GM21786 (cell line): ENCODE measurements at regions not wholly inside any gene's neighbourhood (a gene's known extent, or its start where the extent isn't known, plus 50 kb on each side); places are given as distances from the start of the nearest gene placed in this dataset.

Experiments
- ATAC-seq: cut with Tn5 transposase; IDR thresholded peaks from one replicate; pipeline ENCODE4 v1.9.1; 2021; ENCODE audit not compliant: unreplicated experiment

GRCh38 chr13:50344717-50345116 lies 329.5 kb downstream of the KCNRG start:
- no peak for ATAC-seq

- ATAC-seq: no peak
Observed at GRCh38 chr13:50345804-50346203, 330.6 kb downstream of the KCNRG start.

- ATAC-seq: no peak
Observed at GRCh38 chr13:50348371-50348770, 333.1 kb downstream of the KCNRG start.

- no peak for ATAC-seq
Observed at GRCh38 chr13:50352720-50353480, 337.7 kb downstream of the KCNRG start.

- ATAC-seq: no peak
Observed at GRCh38 chr13:50353651-50354415, 338.6 kb downstream of the KCNRG start.

DNA sequence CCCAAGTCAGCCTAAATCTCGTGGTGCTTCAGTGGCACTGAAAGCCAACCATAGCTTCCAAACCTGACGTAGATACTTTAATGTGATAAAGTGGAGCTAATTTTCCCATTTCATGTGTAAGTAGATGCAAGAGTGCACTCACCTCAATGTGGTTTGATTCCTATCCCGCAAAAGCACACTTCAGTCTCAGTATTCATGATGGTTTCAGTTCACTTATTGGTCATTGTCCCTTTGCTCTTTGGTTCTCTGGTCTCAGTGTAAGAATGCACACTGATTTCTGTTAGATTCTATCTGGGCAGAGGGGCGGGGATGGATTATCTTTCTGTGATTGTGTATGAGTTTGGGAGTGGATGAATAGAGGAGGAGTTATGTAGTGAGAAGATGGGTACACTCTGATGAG lies 340.6 kb downstream of the KCNRG start:
- ATAC-seq: no peak

DNA sequence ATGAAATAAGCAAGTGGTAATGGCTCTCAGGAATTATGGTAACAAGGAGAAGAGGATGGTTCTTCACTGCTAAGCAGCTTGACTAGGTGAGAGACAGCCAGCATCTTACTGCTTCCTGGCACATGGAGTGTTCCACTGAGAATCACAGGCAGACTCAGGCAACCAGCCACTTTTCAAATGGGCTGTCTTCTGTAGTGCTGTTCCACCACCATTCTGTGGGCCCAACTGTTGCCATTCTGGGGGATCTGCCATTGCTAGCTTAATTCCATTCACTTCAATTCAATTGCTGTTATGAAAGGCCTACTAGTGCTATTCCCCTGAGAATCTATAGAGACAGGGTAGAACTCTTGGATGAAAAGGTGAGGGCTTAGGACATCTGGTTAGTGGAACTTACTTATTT lies 341.9 kb downstream of the KCNRG start:
- ATAC-seq: no peak

- ATAC-seq: no peak
Observed at GRCh38 chr13:50357586-50358118, 342.4 kb downstream of the KCNRG start.

- no peak for ATAC-seq
Observed at GRCh38 chr13:50358231-50359040, 343.2 kb downstream of the KCNRG start.

GRCh38 chr13:50359041-50359367 lies 343.8 kb downstream of the KCNRG start:
- no peak for ATAC-seq

- ATAC-seq: no peak
Observed at GRCh38 chr13:50359779-50360178, 344.5 kb downstream of the KCNRG start.

GRCh38 chr13:50360637-50361036 lies 345.4 kb downstream of the KCNRG start:
- ATAC-seq: no peak

GRCh38 chr13:50361282-50361681 lies 346.0 kb downstream of the KCNRG start:
- no peak for ATAC-seq

- ATAC-seq: peak; percentile 63
Observed at GRCh38 chr13:50365408-50366391, 350.5 kb downstream of the KCNRG start.

- ATAC-seq: peak; percentile 54
Observed at GRCh38 chr13:50366488-50367174, 351.4 kb downstream of the KCNRG start.

GRCh38 chr13:50369646-50370045 lies 354.4 kb downstream of the KCNRG start:
- no peak for ATAC-seq

DNA sequence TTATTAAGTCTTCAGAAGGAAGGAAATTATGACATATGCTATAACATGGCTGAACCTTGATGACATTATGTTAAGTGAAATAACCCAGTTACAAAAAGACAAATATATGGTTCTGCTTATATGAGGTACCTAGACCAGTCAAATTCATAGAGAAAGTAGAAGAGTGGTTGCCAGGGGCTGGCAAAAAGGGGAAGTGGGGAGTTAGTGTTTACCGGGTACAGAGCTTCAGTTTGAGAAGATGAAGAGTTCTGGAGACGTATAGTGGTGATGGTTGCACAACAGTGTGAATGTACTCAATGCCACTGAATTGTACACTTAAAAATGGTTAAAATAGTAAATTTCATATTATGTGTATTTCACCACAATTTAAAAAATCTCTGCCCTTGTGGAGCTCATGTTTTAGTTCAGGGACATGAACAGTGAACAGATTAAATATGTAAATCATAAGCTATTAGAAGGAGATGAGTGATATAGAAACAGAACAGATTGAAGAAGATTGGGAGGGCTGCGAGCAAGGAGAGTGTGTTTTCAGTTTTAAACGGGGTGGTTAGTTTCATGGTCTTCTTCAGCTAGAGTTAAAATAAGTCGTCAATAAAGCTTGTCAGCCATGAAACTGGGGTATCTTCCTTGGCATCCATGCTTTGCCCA lies 355.2 kb downstream of the KCNRG start:
- peak; percentile 35 for ATAC-seq

- no peak for ATAC-seq
Observed at GRCh38 chr13:50374517-50374916, 359.3 kb downstream of the KCNRG start.

- no peak for ATAC-seq
Observed at GRCh38 chr13:50375792-50376191, 360.5 kb downstream of the KCNRG start.
